Thoracic aorta (tissue), 2 donors: ENCODE measurements at regions not wholly inside any gene's neighbourhood (a gene's known extent, or its start where the extent isn't known, plus 50 kb on each side); places are given as distances from the start of the nearest gene placed in this dataset.

ENCODE experiments used
- ATAC-seq: fragments of 150-250 bp; one replicate; pipeline ENCODE4 v1.8.0; 2017; ENCODE audit warnings: low read depth; ENCODE audit not compliant: insufficient number of reproducible peaks, low FRiP score
- DNase-seq: peaks from one replicate; pipeline ENCODE4 v3.0.0-alpha.2; 2020; ENCODE audit warnings: low spot score
- H3K27ac ChIP-seq, 2 donors: fragments of 200-600 bp; sonication (generic); 1 replicate in 1 of 2; 2 replicates in 1 of 2; pipeline ENCODE4 v1.5.1; 2016; ENCODE audit warnings: mild to moderate bottlenecking in 2 of 2, moderate library complexity in 2 of 2
- H3K27me3 ChIP-seq: fragments of 200-600 bp; sonication (generic); replicated peaks from 2 replicates; pipeline ENCODE4 v1.6.0; 2016; ENCODE audit warnings: mild to moderate bottlenecking; ENCODE audit not compliant: insufficient read depth
- H3K36me3 ChIP-seq: fragments of 200-600 bp; sonication (generic); one replicate; pipeline ENCODE4 v1.5.1; 2016
- H3K4me1 ChIP-seq, 2 donors: fragments of 200-600 bp; sonication (generic); 1 replicate in 1 of 2; 2 replicates in 1 of 2; pipeline versions ENCODE4 v1.5.1 to v1.6.0; 2016; ENCODE audit warnings: low read depth in 2 of 2, mild to moderate bottlenecking in 1 of 2; ENCODE audit not compliant: control insufficient read depth in 1 of 2
- H3K4me3 ChIP-seq: fragments of 200-600 bp; sonication (generic); 2 replicates; pipeline ENCODE4 v1.5.1; 2016; ENCODE audit warnings: mild to moderate bottlenecking
- H3K9me3 ChIP-seq: fragments of 200-600 bp; sonication (generic); 2 replicates; pipeline ENCODE4 v1.5.1; 2016
- CTCF ChIP-seq: fragments of 200-600 bp; sonication (generic); IDR thresholded peaks from one replicate; pipeline ENCODE4 v1.5.1; 2019; ENCODE audit warnings: antibody characterized with exemption

GRCh38 chr5:1748271-1748670 is 51.4 kb downstream of the MRPL36 start:
- TF ChIP-seq CTCF, result no peak
- Histone ChIP-seq H3K4me3 (no peak overlapping the region), H3K27ac (no peak overlapping the region), H3K9me3 (no peaks in the 10 kb centered on the region), H3K36me3 (no peaks in the 10 kb centered on the region), H3K4me1 (no peaks in the 10 kb centered on the region), H3K27me3 (no peaks in the 10 kb centered on the region)
- ATAC-seq, result no peak
- no peak for DNase-seq

- TF ChIP-seq CTCF, result no peak
- no peaks in the 10 kb centered on the region for H3K9me3 ChIP-seq
- H3K27me3 ChIP-seq, result no peaks in the 10 kb centered on the region
- DNase-seq (no peak), ATAC-seq (no peak)
- no peaks in the 10 kb centered on the region for H3K4me1 ChIP-seq
- no peak overlapping the region for H3K4me3 ChIP-seq
- H3K36me3 ChIP-seq, result no peaks in the 10 kb centered on the region
- no peak overlapping the region for H3K27ac ChIP-seq
These were observed 51.9 kb downstream of the MRPL36 start for GRCh38 chr5:1747803-1748085.

GRCh38 chr5:1747079-1747802 is 52.4 kb downstream of the MRPL36 start:
- no peak for ATAC-seq
- Histone ChIP-seq H3K27ac (no peak overlapping the region), H3K4me3 (no peak overlapping the region), H3K4me1 (no peaks in the 10 kb centered on the region), H3K27me3 (no peaks in the 10 kb centered on the region), H3K9me3 (no peaks in the 10 kb centered on the region), H3K36me3 (no peaks in the 10 kb centered on the region)
- no peak for DNase-seq
- TF ChIP-seq CTCF, result no peak

- H3K27ac ChIP-seq, result no peak overlapping the region
- no peaks in the 10 kb centered on the region for H3K4me1 ChIP-seq
- no peaks in the 10 kb centered on the region for H3K36me3 ChIP-seq
- H3K9me3 ChIP-seq, result no peaks in the 10 kb centered on the region
- DNase-seq (no peak), ATAC-seq (no peak)
- no peak overlapping the region for H3K4me3 ChIP-seq
- no peaks in the 10 kb centered on the region for H3K27me3 ChIP-seq
- no peak for TF ChIP-seq CTCF
These were observed 53.1 kb downstream of the MRPL36 start for GRCh38 chr5:1746371-1747078.

- no peak for TF ChIP-seq CTCF
- no peak overlapping the region for H3K27ac ChIP-seq
- DNase-seq (no peak), ATAC-seq (no peak)
- H3K9me3 ChIP-seq, result no peaks in the 10 kb centered on the region
- H3K27me3 ChIP-seq, result no peaks in the 10 kb centered on the region
- H3K36me3 ChIP-seq, result no peaks in the 10 kb centered on the region
- no peak overlapping the region for H3K4me3 ChIP-seq
- no peaks in the 10 kb centered on the region for H3K4me1 ChIP-seq
These were observed 53.8 kb downstream of the MRPL36 start for GRCh38 chr5:1745796-1746370.
